Activated T-cell treated with anti-CD3 and anti-CD28 coated beads, Interleukin-2, amount 50 U/mL, for 24 hours (primary cell): ENCODE measurements at regions not wholly inside any gene's neighbourhood (a gene's known extent, or its start where the extent isn't known, plus 50 kb on each side); places are given as distances from the start of the nearest gene placed in this dataset.

Source experiments
- DNase-seq: peaks from one replicate; pipeline ENCODE4 v3.0.0-alpha.2; 2020
- H3K27ac Mint-ChIP-seq: 2 replicates; pipeline ENCODE4 v1.8.0; 2020; ENCODE audit warnings: mild to moderate bottlenecking, mixed read lengths
- H3K27me3 Mint-ChIP-seq: 2 replicates; pipeline ENCODE4 v1.8.0; 2020; ENCODE audit warnings: mixed read lengths
- H3K36me3 Mint-ChIP-seq: 2 replicates; pipeline ENCODE4 v1.8.0; 2020; ENCODE audit warnings: low read depth, mixed read lengths
- H3K4me1 Mint-ChIP-seq: 2 replicates; pipeline ENCODE4 v1.8.0; 2020; ENCODE audit warnings: low read depth, mixed read lengths
- H3K4me3 Mint-ChIP-seq: 2 replicates; pipeline ENCODE4 v1.8.0; 2020; ENCODE audit warnings: mild to moderate bottlenecking, moderate library complexity, mixed read lengths
- H3K9me3 Mint-ChIP-seq: 2 replicates; pipeline ENCODE4 v1.8.0; 2020; ENCODE audit warnings: mixed read lengths

GRCh38 chr12:115243933-115244628 lies 560.1 kb upstream of the TBX3 start:
- DNase-seq, result no peak
- Mint-ChIP-seq H3K9me3 (no peaks in the 10 kb centered on the region), H3K27ac (no peak overlapping the region), H3K36me3 (no peaks in the 10 kb centered on the region), H3K4me1 (no peaks in the 10 kb centered on the region), H3K4me3 (no peak overlapping the region), H3K27me3 (peaks cover 6% of the 10 kb centered on the region)

GRCh38 chr12:115240251-115240650 lies 556.3 kb upstream of the TBX3 start:
- Mint-ChIP-seq H3K4me3 (no peak overlapping the region), H3K27ac (no peak overlapping the region), H3K4me1 (no peaks in the 10 kb centered on the region), H3K27me3 (peaks cover 6% of the 10 kb centered on the region), H3K36me3 (no peaks in the 10 kb centered on the region), H3K9me3 (peaks cover 3% of the 10 kb centered on the region)
- DNase-seq, result no peak

- peaks cover 3% of the 10 kb centered on the region for H3K9me3 Mint-ChIP-seq
- no peaks in the 10 kb centered on the region for H3K27me3 Mint-ChIP-seq
- no peak for DNase-seq
- H3K36me3 Mint-ChIP-seq, result no peaks in the 10 kb centered on the region
- no peaks in the 10 kb centered on the region for H3K4me1 Mint-ChIP-seq
- no peak overlapping the region for H3K27ac Mint-ChIP-seq
- H3K4me3 Mint-ChIP-seq, result no peak overlapping the region
These were observed 551.9 kb upstream of the TBX3 start for GRCh38 chr12:115235880-115236279.

- H3K4me1 Mint-ChIP-seq, result no peaks in the 10 kb centered on the region
- H3K4me3 Mint-ChIP-seq, result no peak overlapping the region
- H3K27ac Mint-ChIP-seq, result no peak overlapping the region
These were observed 550.0 kb upstream of the TBX3 start for GRCh38 chr12:115233891-115234543.

GRCh38 chr12:115232455-115233156 lies 548.6 kb upstream of the TBX3 start:
- Mint-ChIP-seq H3K27ac (no peak overlapping the region), H3K4me1 (no peaks in the 10 kb centered on the region), H3K27me3 (no peaks in the 10 kb centered on the region), H3K9me3 (peaks cover 3% of the 10 kb centered on the region), H3K36me3 (no peaks in the 10 kb centered on the region), H3K4me3 (no peak overlapping the region)
- DNase-seq, result no peak

More at GRCh38 chr12:115233891-115234543, 550.0 kb upstream of the TBX3 start:
- no peak for DNase-seq
- Mint-ChIP-seq H3K9me3 (peaks cover 3% of the 10 kb centered on the region), H3K36me3 (no peaks in the 10 kb centered on the region), H3K27me3 (no peaks in the 10 kb centered on the region)

GRCh38 chr12:115230606-115231005 lies 546.6 kb upstream of the TBX3 start:
- Mint-ChIP-seq H3K4me3 (no peak overlapping the region), H3K36me3 (no peaks in the 10 kb centered on the region), H3K4me1 (no peaks in the 10 kb centered on the region), H3K27ac (no peak overlapping the region), H3K9me3 (no peaks in the 10 kb centered on the region), H3K27me3 (no peaks in the 10 kb centered on the region)
- DNase-seq, result no peak

- Mint-ChIP-seq H3K27ac (no peak overlapping the region), H3K4me1 (no peaks in the 10 kb centered on the region), H3K9me3 (no peaks in the 10 kb centered on the region), H3K4me3 (no peak overlapping the region), H3K36me3 (no peaks in the 10 kb centered on the region), H3K27me3 (no peaks in the 10 kb centered on the region)
- DNase-seq, result no peak
These were observed 545.5 kb upstream of the TBX3 start for GRCh38 chr12:115229517-115229916.

- Mint-ChIP-seq H3K27me3 (no peaks in the 10 kb centered on the region), H3K4me3 (no peak overlapping the region), H3K9me3 (no peaks in the 10 kb centered on the region), H3K27ac (no peak overlapping the region), H3K36me3 (no peaks in the 10 kb centered on the region), H3K4me1 (no peaks in the 10 kb centered on the region)
- DNase-seq, result no peak
These were observed 544.5 kb upstream of the TBX3 start for GRCh38 chr12:115228434-115228833.

- Mint-ChIP-seq H3K4me3 (no peak overlapping the region), H3K27me3 (no peaks in the 10 kb centered on the region), H3K4me1 (no peaks in the 10 kb centered on the region), H3K9me3 (no peaks in the 10 kb centered on the region), H3K27ac (no peak overlapping the region), H3K36me3 (no peaks in the 10 kb centered on the region)
- DNase-seq, result no peak
These were observed 543.2 kb upstream of the TBX3 start for GRCh38 chr12:115227137-115227615.

- Mint-ChIP-seq H3K27me3 (no peaks in the 10 kb centered on the region), H3K27ac (no peak overlapping the region), H3K9me3 (no peaks in the 10 kb centered on the region), H3K4me1 (no peaks in the 10 kb centered on the region), H3K4me3 (no peak overlapping the region), H3K36me3 (no peaks in the 10 kb centered on the region)
- DNase-seq, result no peak
These were observed 541.9 kb upstream of the TBX3 start for GRCh38 chr12:115225845-115226244.

GRCh38 chr12:115223991-115224390 lies 540.0 kb upstream of the TBX3 start:
- Mint-ChIP-seq H3K27me3 (no peaks in the 10 kb centered on the region), H3K27ac (no peak overlapping the region), H3K4me1 (no peaks in the 10 kb centered on the region), H3K9me3 (no peaks in the 10 kb centered on the region), H3K36me3 (no peaks in the 10 kb centered on the region), H3K4me3 (no peak overlapping the region)
- DNase-seq, result no peak

- no peak overlapping the region for H3K4me3 Mint-ChIP-seq
- no peak overlapping the region for H3K27ac Mint-ChIP-seq
- H3K36me3 Mint-ChIP-seq, result no peaks in the 10 kb centered on the region
- H3K9me3 Mint-ChIP-seq, result no peaks in the 10 kb centered on the region
- DNase-seq, result no peak
- H3K27me3 Mint-ChIP-seq, result no peaks in the 10 kb centered on the region
- no peaks in the 10 kb centered on the region for H3K4me1 Mint-ChIP-seq
These were observed 539.3 kb upstream of the TBX3 start for GRCh38 chr12:115223322-115223721.

- no peak overlapping the region for H3K27ac Mint-ChIP-seq
- H3K36me3 Mint-ChIP-seq, result no peaks in the 10 kb centered on the region
- no peak for DNase-seq
- no peaks in the 10 kb centered on the region for H3K4me1 Mint-ChIP-seq
- no peaks in the 10 kb centered on the region for H3K27me3 Mint-ChIP-seq
- H3K9me3 Mint-ChIP-seq, result no peaks in the 10 kb centered on the region
- H3K4me3 Mint-ChIP-seq, result no peak overlapping the region
These were observed 538.2 kb upstream of the TBX3 start for GRCh38 chr12:115222220-115222619.

- Mint-ChIP-seq H3K4me3 (no peak overlapping the region), H3K36me3 (no peaks in the 10 kb centered on the region), H3K9me3 (peaks cover 10% of the 10 kb centered on the region), H3K27me3 (no peaks in the 10 kb centered on the region), H3K27ac (no peak overlapping the region), H3K4me1 (no peaks in the 10 kb centered on the region)
- no peak for DNase-seq
These were observed 532.3 kb upstream of the TBX3 start for GRCh38 chr12:115216301-115216700.

- no peaks in the 10 kb centered on the region for H3K36me3 Mint-ChIP-seq
- H3K4me1 Mint-ChIP-seq, result no peaks in the 10 kb centered on the region
- peaks cover 11% of the 10 kb centered on the region for H3K9me3 Mint-ChIP-seq
- no peak for DNase-seq
- H3K27ac Mint-ChIP-seq, result no peak overlapping the region
- H3K4me3 Mint-ChIP-seq, result no peak overlapping the region
- no peaks in the 10 kb centered on the region for H3K27me3 Mint-ChIP-seq
These were observed 531.6 kb upstream of the TBX3 start for GRCh38 chr12:115215544-115215943.
